Suprapubic skin (tissue), 4 donors: ENCODE measurements at regions not wholly inside any gene's neighbourhood (a gene's known extent, or its start where the extent isn't known, plus 50 kb on each side); places are given as distances from the start of the nearest gene placed in this dataset.
A peak's percentile ranks its signal among the peaks of the same experiment; 100 is the strongest.

Source experiments
- DNase-seq, 2 donors: peaks; one replicate each; pipeline ENCODE4 v3.0.0-alpha.2; 2019; ENCODE audit warnings: low spot score in 2 of 2
- H3K27ac ChIP-seq: fragments of 200-600 bp; sonication (generic); one replicate; pipeline ENCODE4 v1.5.1; 2019
- H3K27me3 ChIP-seq: fragments of 200-600 bp; sonication (generic); one replicate; pipeline ENCODE4 v1.5.1; 2019
- H3K36me3 ChIP-seq: fragments of 200-600 bp; sonication (generic); one replicate; pipeline ENCODE4 v1.5.1; 2019
- H3K4me1 ChIP-seq: fragments of 200-600 bp; sonication (generic); one replicate; pipeline ENCODE4 v1.5.1; 2019
- H3K4me3 ChIP-seq: fragments of 200-600 bp; sonication (generic); one replicate; pipeline ENCODE4 v1.5.1; 2019; ENCODE audit warnings: mild to moderate bottlenecking
- H3K9me3 ChIP-seq: fragments of 200-600 bp; sonication (generic); one replicate; pipeline ENCODE4 v1.5.1; 2019
- CTCF ChIP-seq, 2 donors: fragments of 200-600 bp in 1 of 2; fragments of 450-650 bp in 1 of 2; sonication (generic) in 1 of 2; IDR thresholded peaks; one replicate each; pipeline ENCODE4 v1.5.1; 2016 to 2019; ENCODE audit warnings: antibody characterized with exemption in 2 of 2, mild to moderate bottlenecking in 1 of 2, moderate library complexity in 1 of 2
- EP300 ChIP-seq: sonication (generic); formaldehyde crosslinking; IDR thresholded peaks from one replicate; pipeline ENCODE4 v1.6.1; 2017; ENCODE audit warnings: antibody characterized with exemption
- POLR2A ChIP-seq, 2 donors: fragments of 450-650 bp; IDR thresholded peaks; one replicate each; pipeline ENCODE4 v1.6.1; 2017; ENCODE audit warnings: antibody characterized with exemption in 2 of 2, mild to moderate bottlenecking in 2 of 2, moderate library complexity in 2 of 2
- POLR2AphosphoS5 ChIP-seq, 3 donors: sonication (generic); formaldehyde crosslinking; IDR thresholded peaks; one replicate each; pipeline ENCODE4 v1.6.1; 2017; ENCODE audit warnings: antibody characterized with exemption in 3 of 3
- WGBS: methylation state at CpG from one replicate; pipeline ENCODE4 v1.1.5; 2018; 5-methylcytosine and 5-hydroxymethylcytosine counted together

GRCh38 chr5:88661806-88662207 is 221.2 kb downstream of the MEF2C start:
- DNase-seq = no peak
- no peak overlapping the region for H3K27ac ChIP-seq
- peaks cover 91% of the 10 kb centered on the region for H3K27me3 ChIP-seq
- no peaks in the 10 kb centered on the region for H3K36me3 ChIP-seq
- TF ChIP-seq CTCF (IDR thresholded peaks at IDR 0.05) (no peak), POLR2A (IDR thresholded peaks at IDR 0.05) (no peak), EP300 (no peak), POLR2AphosphoS5 (IDR thresholded peaks at IDR 0.05) (no peak)
- no peaks in the 10 kb centered on the region for H3K9me3 ChIP-seq
- no peak overlapping the region for H3K4me3 ChIP-seq
- 23% methylated on average over 2 of the region's 2 CpGs for WGBS
- H3K4me1 ChIP-seq = peaks cover 27% of the 10 kb centered on the region

GRCh38 chr5:88660947-88661805 is 221.8 kb downstream of the MEF2C start:
- Histone ChIP-seq H3K4me1 (peaks cover 21% of the 10 kb centered on the region), H3K9me3 (no peaks in the 10 kb centered on the region), H3K27ac (no peak overlapping the region), H3K36me3 (no peaks in the 10 kb centered on the region), H3K27me3 (peaks cover 88% of the 10 kb centered on the region), H3K4me3 (peak overlapping the region; percentile 45)
- 5% methylated on average over 16 of the region's 53 CpGs for WGBS
- no peak for TF ChIP-seq EP300
- TF ChIP-seq POLR2A (IDR thresholded peaks at IDR 0.05) = no peak
- TF ChIP-seq POLR2AphosphoS5 (IDR thresholded peaks at IDR 0.05) = no peak
- TF ChIP-seq CTCF (IDR thresholded peaks at IDR 0.05) = no peak
- DNase-seq = no peak

GRCh38 chr5:88660264-88660946 is 222.6 kb downstream of the MEF2C start:
- H3K4me3 ChIP-seq = peak overlapping the region; percentile 45
- H3K27me3 ChIP-seq = peaks cover 83% of the 10 kb centered on the region
- H3K36me3 ChIP-seq = no peaks in the 10 kb centered on the region
- no peak overlapping the region for H3K27ac ChIP-seq
- WGBS = 3% methylated on average over 41 of the region's 41 CpGs
- no peak for TF ChIP-seq EP300
- TF ChIP-seq POLR2A (IDR thresholded peaks at IDR 0.05) = no peak
- no peak for TF ChIP-seq POLR2AphosphoS5 (IDR thresholded peaks at IDR 0.05)
- TF ChIP-seq CTCF (IDR thresholded peaks at IDR 0.05) = no peak
- no peak for DNase-seq
- no peaks in the 10 kb centered on the region for H3K9me3 ChIP-seq
- peaks cover 15% of the 10 kb centered on the region for H3K4me1 ChIP-seq

- no peak for DNase-seq
- H3K27me3 ChIP-seq = peaks cover 76% of the 10 kb centered on the region
- no peak for TF ChIP-seq CTCF (IDR thresholded peaks at IDR 0.05)
- TF ChIP-seq POLR2A (IDR thresholded peaks at IDR 0.05) = no peak
- no peak for TF ChIP-seq EP300
- no peak for TF ChIP-seq POLR2AphosphoS5 (IDR thresholded peaks at IDR 0.05)
- peaks cover 15% of the 10 kb centered on the region for H3K4me1 ChIP-seq
- H3K36me3 ChIP-seq = no peaks in the 10 kb centered on the region
- 15% methylated on average over 29 of the region's 32 CpGs for WGBS
- no peak overlapping the region for H3K27ac ChIP-seq
- H3K4me3 ChIP-seq = no peak overlapping the region
- H3K9me3 ChIP-seq = no peaks in the 10 kb centered on the region
These were observed 223.3 kb downstream of the MEF2C start for GRCh38 chr5:88659529-88660263.

DNA sequence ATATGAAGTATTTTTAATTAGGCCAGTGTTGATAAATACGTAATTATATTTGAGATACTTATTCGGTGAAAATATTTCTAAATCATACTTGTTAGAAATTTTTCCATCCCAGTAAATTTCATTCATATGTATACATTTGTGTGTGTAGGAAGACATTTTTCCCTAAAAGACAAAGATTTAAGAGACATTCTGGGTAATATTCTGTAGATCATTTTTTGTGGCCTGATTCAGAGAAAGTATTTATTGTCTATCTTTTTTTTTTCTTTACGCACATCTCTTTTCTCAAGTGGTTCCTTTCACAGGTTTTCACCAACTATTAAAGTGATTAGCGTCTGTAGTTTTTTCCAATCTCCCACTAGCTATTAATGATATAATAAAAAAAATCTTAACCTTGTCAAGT is 224.1 kb downstream of the MEF2C start:
- WGBS = 82% methylated on average over 4 of the region's 4 CpGs
- H3K4me3 ChIP-seq = no peak overlapping the region
- H3K9me3 ChIP-seq = no peaks in the 10 kb centered on the region
- no peak for TF ChIP-seq EP300
- TF ChIP-seq CTCF (IDR thresholded peaks at IDR 0.05) = no peak
- TF ChIP-seq POLR2A (IDR thresholded peaks at IDR 0.05) = no peak
- TF ChIP-seq POLR2AphosphoS5 (IDR thresholded peaks at IDR 0.05) = no peak
- H3K4me1 ChIP-seq = peaks cover 15% of the 10 kb centered on the region
- H3K36me3 ChIP-seq = no peaks in the 10 kb centered on the region
- H3K27ac ChIP-seq = no peak overlapping the region
- H3K27me3 ChIP-seq = peaks cover 75% of the 10 kb centered on the region
- no peak for DNase-seq
